Keratinocyte (primary cell): ENCODE measurements at regions not wholly inside any gene's neighbourhood (a gene's known extent, or its start where the extent isn't known, plus 50 kb on each side); places are given as distances from the start of the nearest gene placed in this dataset.

Experiments
- DNase-seq: peaks from one replicate; pipeline ENCODE4 v3.0.0-alpha.2; 2011; ENCODE audit warnings: low read depth, missing footprints, low spot score
- FAIRE-seq: peaks from 2 replicates; lab custom pipeline; 2011; peaks lifted over from hg19 to GRCh38; lab: Jason Lieb, UNC
- H2AFZ ChIP-seq: 2 replicates; pipeline ENCODE4 v1.6.0; 2012; ENCODE audit warnings: low read length, control low read depth, inconsistent platforms; ENCODE audit not compliant: control insufficient read depth
- H3K27ac ChIP-seq: 2 replicates; pipeline ENCODE4 v1.5.1; 2011; ENCODE audit warnings: low read length; ENCODE audit not compliant: control insufficient read depth, insufficient read depth
- H3K27me3 ChIP-seq: 3 replicates; pipeline ENCODE4 v1.6.0; 2011; ENCODE audit warnings: low read length; ENCODE audit not compliant: control insufficient read depth, insufficient read depth; ENCODE audit errors: extremely low read depth
- H3K36me3 ChIP-seq, 2 experiments: 2 replicates in 1 of 2; 3 replicates in 1 of 2; pipeline ENCODE4 v1.5.1; 2011; ENCODE audit warnings: low read length in 2 of 2, mild to moderate bottlenecking in 1 of 2; ENCODE audit not compliant: control insufficient read depth in 2 of 2, insufficient read depth in 2 of 2; ENCODE audit errors: extremely low read depth in 1 of 2
- H3K4me1 ChIP-seq: 3 replicates; pipeline ENCODE4 v1.5.1; 2011; ENCODE audit warnings: low read length; ENCODE audit not compliant: control insufficient read depth, insufficient read depth; ENCODE audit errors: extremely low read depth
- H3K4me2 ChIP-seq: 3 replicates; pipeline ENCODE4 v1.6.0; 2011; ENCODE audit warnings: low read depth, low read length; ENCODE audit not compliant: control insufficient read depth, insufficient read depth; ENCODE audit errors: extremely low read depth
- H3K4me3 ChIP-seq, 3 experiments: fragments of 200-600 bp in 1 of 3; sonication (generic) in 1 of 3; 2 replicates in 2 of 3; 3 replicates in 1 of 3; pipeline ENCODE4 v1.5.1; 2011 to 2016; ENCODE audit warnings: low read length in 3 of 3, mild to moderate bottlenecking in 3 of 3, control low read depth in 2 of 3, inconsistent platforms in 1 of 3, low read depth in 1 of 3, mixed read lengths in 1 of 3, mixed run types in 1 of 3, moderate library complexity in 1 of 3; ENCODE audit not compliant: control insufficient read depth in 2 of 3, insufficient read depth in 2 of 3; ENCODE audit errors: extremely low read depth in 1 of 3
- H3K79me2 ChIP-seq: 2 replicates; pipeline ENCODE4 v1.6.0; 2012; ENCODE audit warnings: low read length; ENCODE audit not compliant: control insufficient read depth, insufficient read depth
- H3K9ac ChIP-seq: 3 replicates; pipeline ENCODE4 v1.6.0; 2011; ENCODE audit warnings: low read length; ENCODE audit not compliant: control insufficient read depth, insufficient read depth; ENCODE audit errors: extremely low read depth
- H3K9me1 ChIP-seq: 3 replicates; pipeline ENCODE4 v1.6.0; 2011; ENCODE audit warnings: low read length; ENCODE audit not compliant: control insufficient read depth, insufficient read depth; ENCODE audit errors: extremely low read depth
- H3K9me3 ChIP-seq: 2 replicates; pipeline ENCODE4 v1.5.1; 2012; ENCODE audit warnings: low read depth, low read length; ENCODE audit not compliant: control insufficient read depth
- H4K20me1 ChIP-seq: 3 replicates; pipeline ENCODE4 v1.6.0; 2011; ENCODE audit warnings: low read length; ENCODE audit not compliant: control insufficient read depth, insufficient read depth; ENCODE audit errors: extremely low read depth
- CTCF ChIP-seq, 3 experiments: IDR thresholded peaks in 1 of 3; conservative IDR thresholded peaks in 1 of 3; optimal IDR thresholded peaks in 1 of 3; 2 replicates in 2 of 3; 3 replicates in 1 of 3; pipeline versions ENCODE3 to v1.5.1; 2011; ENCODE audit warnings: low read length in 3 of 3, mild to moderate bottlenecking in 3 of 3, moderate library complexity in 2 of 3, control low read depth in 1 of 3, inconsistent platforms in 1 of 3; ENCODE audit not compliant: insufficient read depth in 2 of 3; ENCODE audit errors: extremely low read depth in 1 of 3
- EZH2 ChIP-seq: IDR thresholded peaks from one replicate; pipeline ENCODE4 v1.6.1; 2012; ENCODE audit warnings: inconsistent platforms, mild to moderate bottlenecking, low read length, moderate library complexity
- dilution Hi-C: fragments of 300-500 bp; cut with MboI; formaldehyde crosslinking; loops from one replicate; pipeline ENCODE4 v1.7.0; 2020; ENCODE audit warnings: low sequenced_read_pairs; ENCODE audit not compliant: extremely low pct_ligation_motif_present

GRCh38 chr2:47653902-47654789, 83.4 kb upstream of the KCNK12 start:
- Histone ChIP-seq H3K4me3 (no peak overlapping the region), H3K4me1 (peaks cover 4% of the 10 kb centered on the region), H3K9ac (no peak overlapping the region), H4K20me1 (no peaks in the 10 kb centered on the region), H2AFZ (no peak overlapping the region), H3K9me3 (no peaks in the 10 kb centered on the region), H3K4me2 (no peak overlapping the region), H3K79me2 (no peaks in the 10 kb centered on the region), H3K36me3 (no peaks in the 10 kb centered on the region), H3K27ac (no peak overlapping the region), H3K9me1 (no peaks in the 10 kb centered on the region), H3K27me3 (peaks cover 17% of the 10 kb centered on the region)
- TF ChIP-seq EZH2 = no peak
- TF ChIP-seq CTCF (optimal IDR thresholded peaks at IDR 0.05 in 1 of 3, IDR thresholded peaks at IDR 0.05 in 1 of 3, conservative IDR thresholded peaks at IDR 0.05 in 1 of 3; ENCODE audit: extremely low read depth in 1 of 3, insufficient read depth in 2 of 3, low read length in 3 of 3) = peak in 2 of 3 experiments; percentile 3 to 14
- dilution Hi-C loops = no loop called here
- FAIRE-seq (no peak), DNase-seq (no peak)

DNA sequence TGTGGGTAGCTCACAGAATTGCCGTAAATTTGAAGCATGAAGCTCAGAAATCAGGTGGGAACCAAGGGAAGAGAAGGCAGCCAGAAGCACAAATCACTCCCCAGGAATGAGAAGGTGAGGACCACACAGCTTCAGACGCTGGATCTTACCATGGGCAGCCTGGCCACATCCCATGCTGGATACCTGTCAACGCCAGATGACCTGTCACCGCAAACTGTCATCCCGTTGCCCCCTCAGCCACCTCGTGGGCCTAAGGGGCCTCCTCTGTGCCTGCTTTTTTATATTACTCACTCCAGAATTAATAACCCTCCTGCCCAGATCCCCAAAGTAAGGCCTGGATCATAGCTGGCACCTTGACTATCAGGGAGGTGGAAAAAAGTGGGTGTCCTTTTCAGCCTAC, 82.3 kb upstream of the KCNK12 start:
- Histone ChIP-seq H3K9ac (no peak overlapping the region), H3K27ac (no peak overlapping the region), H3K4me1 (peaks cover 4% of the 10 kb centered on the region), H4K20me1 (no peaks in the 10 kb centered on the region), H3K9me3 (no peaks in the 10 kb centered on the region), H3K27me3 (peaks cover 17% of the 10 kb centered on the region), H3K4me2 (no peak overlapping the region), H3K9me1 (no peaks in the 10 kb centered on the region), H3K79me2 (no peaks in the 10 kb centered on the region), H2AFZ (no peak overlapping the region), H3K4me3 (no peak overlapping the region), H3K36me3 (no peaks in the 10 kb centered on the region)
- no peak for FAIRE-seq
- dilution Hi-C loops = no loop called here
- no peak for TF ChIP-seq CTCF (optimal IDR thresholded peaks at IDR 0.05 in 1 of 3, IDR thresholded peaks at IDR 0.05 in 1 of 3, conservative IDR thresholded peaks at IDR 0.05 in 1 of 3; ENCODE audit: extremely low read depth in 1 of 3, insufficient read depth in 2 of 3, low read length in 3 of 3)
- no peak for TF ChIP-seq EZH2
- DNase-seq = no peak
